HG03432 (cell line): ENCODE measurements at regions not wholly inside any gene's neighbourhood (a gene's known extent, or its start where the extent isn't known, plus 50 kb on each side); places are given as distances from the start of the nearest gene placed in this dataset.
"Not testable (repeated sequence)": the region's sequence is repeated elsewhere in the genome, so short reads cannot be mapped to it uniquely, and the experiment has no call there.

ENCODE experiments used
- ATAC-seq: cut with Tn5 transposase; IDR thresholded peaks from one replicate; pipeline ENCODE4 v1.9.1; 2021; ENCODE audit warnings: mild to moderate bottlenecking, moderate library complexity; ENCODE audit not compliant: unreplicated experiment

DNA sequence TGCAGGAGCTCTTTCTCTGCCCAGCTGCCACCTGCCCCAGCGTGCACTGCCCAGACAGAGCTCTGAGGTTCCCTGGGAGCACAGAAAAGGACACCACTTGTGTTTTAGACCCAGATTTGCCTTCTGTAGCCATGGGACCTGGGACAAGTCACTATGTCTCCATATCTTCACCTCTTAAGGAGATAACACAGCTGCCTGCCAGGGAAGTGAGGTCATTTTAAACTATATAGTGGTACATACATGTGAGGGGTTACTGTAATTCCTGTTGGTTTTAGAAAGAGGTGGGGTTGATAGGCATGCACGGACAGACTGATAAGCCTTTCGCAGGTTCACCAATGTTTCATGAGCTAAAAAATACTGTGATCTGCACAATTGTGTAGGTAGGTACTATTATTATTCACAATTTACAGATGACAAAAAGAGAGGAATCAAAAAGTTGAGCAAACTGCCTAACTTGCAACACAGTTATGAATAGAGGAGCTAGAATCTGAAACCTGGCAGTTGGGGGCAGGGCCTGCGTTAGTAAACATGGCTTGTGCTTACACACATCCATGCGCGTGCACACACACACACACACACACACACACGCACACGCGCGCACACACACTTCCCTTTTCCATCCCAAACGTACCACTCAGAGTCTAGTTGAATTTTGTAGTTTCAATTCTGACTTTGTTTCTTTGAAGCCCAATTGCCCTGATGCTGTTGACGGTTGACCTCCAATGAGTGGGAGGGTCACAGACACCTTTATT, 193.6 kb downstream of the FAM43A start:
- ATAC-seq = no peak

DNA sequence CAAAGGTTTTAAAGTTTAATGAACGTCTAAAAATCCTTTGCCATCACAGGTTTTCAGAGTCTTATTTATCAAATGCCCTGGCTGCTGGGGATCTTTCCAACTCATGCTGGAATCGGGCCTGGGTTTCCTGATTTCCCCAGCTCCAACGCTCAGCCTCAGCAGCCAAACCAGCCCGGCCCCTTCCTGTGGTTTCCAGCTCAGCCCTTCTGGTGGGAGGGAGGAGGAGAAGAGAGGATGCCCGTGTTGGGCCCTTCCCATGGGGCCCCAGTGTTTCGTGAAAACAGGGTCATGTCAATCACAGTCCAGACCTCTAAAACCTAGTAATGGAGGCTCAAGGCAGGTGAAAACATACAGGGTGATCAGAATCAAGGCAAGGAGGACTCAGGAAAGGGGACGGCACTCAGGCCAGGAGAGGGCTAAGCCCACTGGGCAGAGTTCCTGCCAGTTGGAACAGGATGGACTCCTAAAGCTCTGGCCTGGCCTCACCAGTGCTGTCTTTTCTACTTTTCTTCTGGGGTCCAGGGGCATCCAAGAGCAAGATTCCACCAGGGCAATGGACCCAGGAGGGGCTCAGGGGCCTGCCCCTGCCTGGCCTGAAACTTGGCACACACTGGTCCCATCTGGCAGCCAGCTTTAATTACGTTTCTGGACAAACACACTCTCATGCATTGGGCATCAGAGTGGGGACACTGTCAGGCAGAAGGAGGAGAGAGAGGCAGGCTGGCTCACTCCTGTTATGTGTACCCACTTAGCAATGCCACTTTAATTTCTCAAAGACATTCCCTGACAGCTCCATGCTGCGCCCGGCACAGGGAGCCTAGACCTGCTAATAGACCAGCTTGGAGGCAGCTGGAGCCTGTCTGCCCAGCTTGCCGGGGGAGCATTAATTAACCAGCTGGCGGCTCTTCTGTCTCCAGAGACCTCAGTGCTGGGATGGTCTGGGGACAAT, 194.6 kb downstream of the FAM43A start:
- no peak for ATAC-seq

DNA sequence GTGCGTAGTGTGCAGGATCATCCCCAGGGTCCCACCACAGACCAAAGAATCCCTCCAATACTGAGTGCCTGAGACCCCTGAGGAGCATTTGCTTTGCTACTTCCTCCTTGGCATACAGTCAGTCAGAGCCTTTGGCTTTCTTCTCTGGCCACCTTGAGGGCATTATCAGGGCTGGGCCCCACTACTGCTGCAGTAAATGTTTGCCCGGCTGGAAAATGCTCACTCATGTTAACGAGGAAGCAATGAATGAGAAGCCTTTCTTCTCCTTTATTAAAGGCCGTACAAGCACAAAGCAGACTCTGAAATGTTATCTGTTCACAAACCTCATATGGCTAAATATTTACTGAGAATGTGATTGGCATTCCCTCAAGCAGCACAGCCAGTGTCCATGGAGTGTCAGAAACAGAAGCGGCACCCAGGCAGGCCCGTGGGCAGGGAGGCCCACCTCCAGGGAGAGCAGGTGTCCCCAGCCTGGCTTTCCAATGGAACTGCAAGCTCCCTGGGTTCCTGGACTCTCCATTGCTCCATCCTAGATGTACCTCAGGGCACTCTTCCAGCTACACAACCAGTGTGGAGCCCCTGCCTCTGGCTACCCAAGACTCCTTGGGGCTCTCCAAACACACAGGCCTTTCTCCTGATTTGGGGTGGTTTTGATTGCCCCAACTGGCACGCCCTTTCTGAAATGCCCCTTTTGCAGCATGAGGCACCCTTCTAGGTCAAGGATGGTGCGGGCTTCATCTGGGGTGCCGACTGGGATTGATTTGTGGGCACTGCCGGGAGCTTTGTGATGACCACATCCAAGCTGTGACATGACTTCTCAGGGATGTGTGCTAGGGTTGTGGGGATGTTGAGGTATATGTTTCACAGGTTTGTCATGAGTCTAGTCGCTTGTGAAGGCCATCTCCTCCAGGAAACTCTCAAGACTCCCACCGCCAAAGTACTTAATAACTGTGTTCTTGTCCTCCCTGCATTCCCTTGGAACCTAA, 195.6 kb downstream of the FAM43A start:
- ATAC-seq = no peak

DNA sequence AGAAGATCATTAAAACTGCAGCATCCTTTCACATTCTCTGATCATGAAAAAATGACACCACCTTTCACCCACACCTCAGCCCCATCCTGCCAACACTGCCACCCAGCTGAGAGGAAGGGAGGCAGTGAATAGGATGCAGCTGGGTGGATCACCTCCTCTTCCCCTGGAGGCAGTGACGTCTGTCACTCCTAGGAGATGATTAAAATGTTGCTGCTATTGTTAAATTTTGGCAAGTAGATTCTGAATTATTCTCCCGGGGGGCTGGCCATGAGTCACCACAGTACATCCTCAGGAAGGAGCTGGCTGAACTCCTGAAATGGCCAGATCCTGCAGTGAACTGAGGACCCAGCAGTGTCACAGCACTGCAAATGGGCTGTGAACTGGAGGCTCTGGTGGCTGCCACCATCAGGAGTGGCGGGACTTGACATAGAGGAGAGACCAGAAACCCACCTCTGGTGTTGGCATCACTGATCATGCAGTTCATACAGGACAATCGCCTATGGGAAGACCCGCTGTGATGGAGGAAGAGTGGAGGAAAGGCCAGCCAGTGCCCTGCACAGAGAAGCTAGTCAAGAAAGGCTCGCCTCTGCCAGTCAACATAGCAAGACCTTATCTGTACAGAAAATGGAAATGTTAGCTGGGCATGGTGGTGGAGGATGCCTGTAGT, 199.1 kb downstream of the FAM43A start:
- ATAC-seq = no peak

DNA sequence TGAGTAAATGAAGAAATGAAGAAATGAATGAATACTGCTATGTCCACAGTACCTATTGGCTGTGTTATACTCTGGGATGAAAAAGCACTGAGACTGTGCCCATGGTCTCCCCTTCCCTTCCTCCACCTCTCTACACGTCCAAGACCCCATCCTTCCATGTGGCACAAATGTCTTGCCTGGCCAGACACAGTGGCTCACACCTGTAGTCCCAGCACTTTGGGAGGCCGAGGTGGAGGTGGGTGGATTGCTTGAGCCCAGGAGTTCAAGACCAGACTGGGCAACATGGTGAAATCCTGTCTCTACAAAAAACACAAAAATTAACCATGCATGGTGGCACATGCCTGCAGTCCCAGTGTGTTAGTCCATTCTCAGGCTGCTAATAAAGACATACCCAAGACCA, 200.1 kb downstream of the FAM43A start:
- ATAC-seq = no peak

DNA sequence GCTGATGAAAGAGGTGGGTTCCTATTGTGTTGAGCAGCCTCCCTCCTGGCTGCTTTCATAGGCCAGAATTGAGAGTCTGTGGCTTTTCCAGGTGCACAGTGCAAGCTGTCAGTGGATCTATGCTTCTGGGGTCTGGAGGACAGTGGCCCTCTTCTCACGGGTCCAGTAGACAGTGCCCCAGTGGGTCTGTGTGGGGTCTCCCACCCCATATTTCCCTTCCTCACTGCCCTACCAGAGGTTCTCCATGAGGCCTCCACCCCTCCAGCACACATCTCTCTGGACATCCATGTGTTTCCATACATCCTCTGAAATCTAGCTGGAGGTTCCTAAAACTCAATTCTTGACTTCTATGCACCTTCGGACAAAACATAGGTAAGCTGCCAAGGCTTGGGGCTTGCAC, 201.2 kb downstream of the FAM43A start:
- ATAC-seq = no peak

DNA sequence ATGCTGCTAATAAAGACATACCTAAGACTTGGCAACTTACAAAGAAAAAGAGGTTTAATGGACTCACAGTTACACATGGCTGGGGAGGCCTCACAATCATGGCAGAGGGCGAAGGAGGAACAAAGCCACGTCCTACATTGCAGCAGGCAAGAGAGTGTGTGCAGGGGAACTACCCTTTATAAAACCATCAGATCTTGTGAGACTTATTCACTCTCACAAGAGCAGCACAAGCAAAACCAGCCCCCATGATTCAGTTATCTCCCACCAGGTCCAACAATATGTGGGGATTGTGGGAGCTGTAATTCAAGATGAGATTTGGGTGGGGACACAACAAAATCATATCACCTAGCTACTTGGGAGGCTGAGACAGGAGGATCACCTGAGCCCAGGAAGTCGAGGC, 202.4 kb downstream of the FAM43A start:
- ATAC-seq = not testable (repeated sequence)

DNA sequence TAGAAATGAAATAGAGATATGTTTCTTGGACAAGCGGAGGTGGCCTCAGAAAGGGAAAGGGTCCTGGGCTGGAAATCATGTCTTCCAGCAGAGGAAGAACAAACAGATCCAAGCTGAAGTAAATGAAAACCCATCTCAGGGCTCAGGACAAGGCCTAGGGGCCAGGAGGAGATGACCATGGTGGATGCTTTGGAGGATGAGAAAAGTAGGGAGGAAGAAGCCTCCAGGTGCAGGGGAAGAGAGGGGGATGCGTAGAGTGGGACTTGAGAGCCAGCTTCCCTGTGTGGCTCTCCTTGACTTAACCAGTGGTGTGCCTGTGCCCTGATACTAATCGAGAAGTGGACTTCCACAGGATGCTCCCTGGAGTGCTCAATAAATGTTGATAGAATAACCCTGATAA, 203.2 kb downstream of the FAM43A start:
- ATAC-seq = no peak

DNA sequence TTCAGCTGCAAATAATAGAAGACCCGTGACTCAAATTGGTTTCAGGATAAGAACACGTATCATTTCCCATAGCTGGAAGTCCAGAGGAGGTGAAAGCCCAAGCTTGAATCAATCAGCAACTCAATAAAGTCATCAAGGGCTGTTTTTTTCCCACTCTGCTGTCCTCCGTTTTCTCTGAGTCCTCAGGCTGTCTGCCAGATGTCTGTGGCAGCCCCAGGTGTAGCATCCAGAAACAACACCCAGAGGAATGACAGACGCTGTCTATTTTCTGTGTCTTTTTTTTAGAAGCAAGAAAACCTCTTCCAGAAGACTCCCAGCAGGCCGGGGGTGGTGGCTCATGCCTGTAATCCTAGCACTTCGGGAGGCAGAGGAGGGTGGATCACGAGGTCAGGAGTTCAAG, 204.4 kb downstream of the FAM43A start:
- ATAC-seq = no peak

DNA sequence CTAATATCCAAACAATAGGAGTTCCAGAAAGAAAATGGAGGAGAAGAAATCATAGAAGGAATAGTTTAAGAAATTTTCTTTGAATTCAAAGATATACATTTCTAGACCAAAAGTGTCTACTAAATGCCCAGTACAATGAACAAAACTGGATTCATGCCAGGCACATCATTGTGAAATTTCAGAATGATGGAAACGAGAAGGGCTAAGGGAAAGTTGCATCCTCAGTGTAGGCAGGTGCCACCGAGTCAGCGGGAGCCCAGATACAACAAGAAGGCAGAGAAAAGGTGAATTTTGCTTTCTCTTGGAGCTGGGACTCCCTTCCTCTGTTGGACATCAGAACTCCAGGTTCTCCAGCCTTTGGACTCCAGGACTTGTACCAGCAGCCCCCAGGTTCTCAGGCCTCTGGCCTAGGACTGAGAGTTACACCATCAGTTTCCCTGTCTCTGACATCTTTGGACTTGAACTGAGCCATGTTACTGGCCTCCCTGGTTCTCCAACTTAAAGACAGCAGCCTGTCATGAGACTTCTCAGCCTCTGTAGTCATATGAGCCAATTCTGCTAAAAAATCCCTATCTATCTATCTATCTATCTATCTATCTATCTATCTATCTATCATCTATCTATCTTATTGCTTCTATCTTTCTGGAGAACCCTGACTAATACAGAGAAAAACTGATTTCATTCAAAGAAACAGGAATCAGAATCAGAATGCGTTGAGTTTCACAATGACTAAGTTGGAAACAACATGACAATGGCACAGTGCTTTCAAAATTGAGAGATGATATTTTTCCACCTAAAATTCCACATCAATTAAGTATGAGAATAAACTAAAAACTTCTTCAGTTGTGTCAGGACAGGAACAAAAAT, 207.7 kb downstream of the FAM43A start:
- ATAC-seq = no peak

DNA sequence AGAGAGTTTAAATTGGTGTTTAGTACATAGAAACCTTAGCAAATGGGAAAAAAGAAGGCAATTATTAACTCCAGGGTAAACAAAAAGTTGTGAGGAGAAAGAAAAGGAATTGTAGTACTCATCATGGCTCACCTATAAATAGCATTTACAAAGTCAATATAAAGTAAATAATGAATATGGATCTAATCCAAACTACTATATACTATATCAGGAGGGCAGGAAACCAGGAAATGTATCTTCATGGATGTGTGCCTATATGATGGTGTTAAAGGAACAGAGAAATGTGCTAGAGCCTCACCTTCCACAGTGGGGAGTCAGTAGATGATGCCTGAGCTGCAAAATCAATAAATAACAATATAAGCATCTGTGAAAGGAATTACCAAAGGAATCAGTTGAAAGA, 208.9 kb downstream of the FAM43A start:
- ATAC-seq = no peak

DNA sequence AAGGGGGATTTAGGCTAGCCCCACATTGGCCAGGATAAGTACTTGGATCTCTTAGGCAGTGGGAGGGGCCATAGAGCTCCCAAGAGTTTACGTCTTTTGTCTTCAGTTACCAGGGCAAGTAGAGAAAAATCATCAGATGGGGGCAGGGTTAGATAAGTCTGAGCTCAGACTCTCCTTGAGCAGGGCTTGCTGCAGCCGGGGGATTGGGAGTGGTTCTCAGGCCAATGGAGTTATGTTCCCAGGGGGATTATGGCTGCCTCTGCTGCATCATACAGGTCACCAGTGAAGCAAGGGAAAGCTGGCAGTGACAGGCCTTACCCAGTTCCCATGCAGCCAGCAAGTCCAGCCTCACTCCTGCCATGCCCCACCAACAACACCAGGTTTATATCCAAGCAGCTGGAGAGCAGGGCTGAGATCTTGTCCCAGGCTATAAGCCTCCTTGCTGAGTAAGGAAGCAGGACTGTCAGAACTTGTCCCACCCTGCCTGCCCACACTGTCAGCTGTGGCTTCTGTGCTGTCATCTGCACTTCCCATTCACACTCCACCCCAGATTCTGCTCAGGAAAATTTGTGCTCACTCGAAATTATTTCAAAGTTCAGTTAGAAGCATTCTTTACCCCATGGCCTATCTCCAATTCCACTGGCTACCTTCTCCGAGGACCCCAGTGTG, 215.3 kb downstream of the FAM43A start:
- ATAC-seq = no peak

DNA sequence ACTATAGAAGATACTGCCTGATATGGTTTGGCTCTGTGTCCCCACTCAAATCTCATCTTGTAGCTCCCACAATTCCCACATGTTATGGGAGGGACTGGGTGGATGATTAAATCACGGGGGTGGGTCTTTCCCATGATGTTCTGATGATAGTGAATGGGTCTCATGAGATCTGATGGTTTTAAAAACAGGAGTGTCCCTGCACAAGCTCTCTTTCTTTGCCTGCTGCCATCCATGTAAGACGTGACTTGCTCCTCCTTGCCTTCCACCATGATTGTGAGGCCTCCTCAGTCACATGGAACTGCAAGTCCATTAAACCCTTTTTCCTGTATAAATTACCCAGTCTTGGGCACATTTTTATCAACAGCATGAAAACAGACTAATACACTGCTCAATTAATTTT, 217.8 kb downstream of the FAM43A start:
- not testable (repeated sequence) for ATAC-seq

DNA sequence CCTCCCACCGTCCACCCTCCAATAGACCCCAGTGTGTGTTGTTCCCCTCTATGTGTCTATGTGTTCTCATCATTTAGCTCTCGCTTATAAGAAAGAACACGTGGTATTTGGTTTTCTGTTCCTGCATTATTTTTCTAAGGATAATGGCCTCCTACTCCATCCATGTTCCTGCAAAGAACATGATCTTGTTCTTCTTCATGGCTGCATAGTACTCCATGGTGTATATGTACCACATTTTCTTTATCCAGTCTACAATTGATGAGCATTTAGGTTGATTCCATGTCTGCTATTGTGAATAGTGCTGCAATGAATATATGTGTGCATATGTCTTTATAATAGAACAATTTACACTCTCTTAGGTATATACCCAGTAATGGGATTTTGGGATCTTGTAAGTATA, 219.3 kb downstream of the FAM43A start:
- ATAC-seq = not testable (repeated sequence)

DNA sequence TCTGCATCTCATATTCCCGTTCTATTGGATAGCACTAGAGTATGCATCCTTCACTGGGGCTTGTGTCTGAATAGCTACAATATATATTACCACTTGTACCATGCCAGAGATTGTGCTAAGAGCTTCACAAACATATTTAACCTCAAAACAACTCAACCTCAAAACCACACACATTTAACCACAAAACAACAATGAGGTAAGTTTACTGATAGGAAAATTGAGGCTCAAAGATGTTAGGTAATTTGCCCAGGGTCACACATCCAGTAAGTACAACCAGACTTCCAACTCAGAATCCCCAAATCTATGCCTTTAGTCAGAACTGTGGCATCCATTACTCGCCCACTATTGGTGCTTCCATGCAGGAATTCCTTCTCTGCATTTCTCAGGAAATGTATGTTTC, 220.0 kb downstream of the FAM43A start:
- no peak for ATAC-seq

DNA sequence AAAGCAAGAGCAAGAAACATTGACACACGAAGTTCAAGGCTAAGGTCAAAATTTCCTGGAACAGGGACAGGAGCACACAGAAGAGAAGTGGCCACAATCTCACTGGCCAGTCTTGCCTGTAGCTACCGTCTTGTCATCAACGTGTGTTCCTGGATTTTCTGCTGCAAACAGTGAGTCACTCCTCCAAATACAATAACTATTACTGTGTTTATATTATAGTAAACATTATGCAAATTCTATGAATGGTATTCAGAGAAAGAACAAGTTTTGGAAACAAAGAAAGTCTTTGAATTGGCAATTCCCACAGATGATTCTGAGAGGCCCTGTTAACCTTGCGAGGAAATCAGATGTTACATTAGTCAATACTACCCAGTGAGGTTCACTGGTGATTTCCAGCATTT, 220.5 kb downstream of the FAM43A start:
- no peak for ATAC-seq

DNA sequence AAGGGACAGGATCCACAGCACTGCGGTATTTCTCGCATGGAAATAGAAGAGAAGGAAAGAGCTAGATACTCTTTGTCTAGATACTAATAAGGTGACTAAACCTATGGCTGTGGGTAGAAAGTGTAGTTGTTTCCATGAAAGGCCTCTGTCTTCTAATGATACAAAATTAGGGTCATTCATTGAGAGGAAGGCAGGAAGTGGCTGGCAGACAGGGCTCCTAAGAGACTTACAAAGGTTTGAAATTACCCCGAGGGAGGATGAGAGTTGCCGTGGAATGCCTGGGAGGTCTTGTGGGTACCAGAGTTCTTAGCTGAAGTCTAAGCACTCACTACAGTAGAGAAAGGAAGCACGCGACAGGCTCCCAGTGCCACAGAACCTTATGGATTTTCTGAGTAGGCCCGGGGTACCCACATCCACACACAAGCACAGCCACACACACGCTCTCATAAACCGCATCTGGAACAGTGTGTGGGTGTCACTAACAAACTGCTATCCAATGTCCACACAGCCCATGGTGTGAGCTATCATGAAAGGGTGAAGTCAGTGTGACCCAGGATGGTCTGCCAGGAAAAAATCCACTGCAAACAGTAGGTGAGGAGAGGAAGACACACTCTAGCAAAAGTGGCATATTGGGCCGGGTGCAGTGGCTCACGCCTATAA, 221.4 kb downstream of the FAM43A start:
- ATAC-seq = no peak

DNA sequence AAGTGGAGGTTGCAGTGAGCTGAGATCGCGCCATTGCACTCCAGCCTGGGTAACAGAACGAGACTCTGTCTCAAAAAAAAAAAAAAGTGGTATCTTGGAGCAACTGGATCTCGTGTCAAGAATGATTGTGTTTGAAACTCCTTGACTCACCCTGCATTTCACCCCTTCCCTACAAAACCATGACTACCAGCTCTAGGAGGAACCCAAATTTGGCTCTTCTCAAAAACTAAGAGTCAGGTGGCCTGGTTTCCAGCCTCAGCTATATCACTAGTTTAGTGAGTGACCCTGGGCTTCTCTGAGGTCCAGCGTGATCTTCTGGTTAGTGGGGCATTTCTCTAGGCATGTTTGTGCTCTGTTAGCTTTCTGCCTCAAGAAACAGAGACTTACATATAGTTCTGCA, 222.1 kb downstream of the FAM43A start:
- no peak for ATAC-seq
